ENCODE measurements at regions not wholly inside any gene's neighbourhood (a gene's known extent, or its start where the extent isn't known, plus 50 kb on each side); places are given as distances from the start of the nearest gene placed in this dataset.

DNA sequence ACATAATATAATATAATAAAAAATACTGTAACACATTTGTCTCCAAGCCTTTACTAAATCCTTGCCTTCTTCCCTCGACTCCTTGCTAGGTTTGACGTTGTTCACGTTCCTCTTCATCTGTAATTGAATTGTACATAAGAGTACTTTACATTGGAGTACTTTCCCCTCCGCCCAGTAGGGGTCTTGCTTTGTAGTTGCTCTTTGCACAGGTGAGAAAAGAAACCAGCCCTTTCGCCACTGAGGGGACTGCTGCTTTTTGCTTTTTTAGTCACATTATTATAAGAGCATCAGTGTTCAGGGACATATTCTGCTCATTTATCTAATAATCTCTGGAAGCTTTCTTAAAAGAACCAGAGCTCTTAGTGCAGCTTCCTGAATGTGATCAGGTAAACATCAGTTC is 115.0 kb downstream of the CETN3 start:
- no peaks in the 10 kb centered on the region for H3K9me3 ChIP-seq
- intact Hi-C loops (cut with DNase I; ENCODE audit: low total_unique reads): no loop called here
- no peaks in the 10 kb centered on the region for H3K4me1 ChIP-seq
- 83 to 93% (median 90%) methylated on average over 5 of the region's 5 CpGs for WGBS, 5 donors
- TF ChIP-seq, protein P1, sequence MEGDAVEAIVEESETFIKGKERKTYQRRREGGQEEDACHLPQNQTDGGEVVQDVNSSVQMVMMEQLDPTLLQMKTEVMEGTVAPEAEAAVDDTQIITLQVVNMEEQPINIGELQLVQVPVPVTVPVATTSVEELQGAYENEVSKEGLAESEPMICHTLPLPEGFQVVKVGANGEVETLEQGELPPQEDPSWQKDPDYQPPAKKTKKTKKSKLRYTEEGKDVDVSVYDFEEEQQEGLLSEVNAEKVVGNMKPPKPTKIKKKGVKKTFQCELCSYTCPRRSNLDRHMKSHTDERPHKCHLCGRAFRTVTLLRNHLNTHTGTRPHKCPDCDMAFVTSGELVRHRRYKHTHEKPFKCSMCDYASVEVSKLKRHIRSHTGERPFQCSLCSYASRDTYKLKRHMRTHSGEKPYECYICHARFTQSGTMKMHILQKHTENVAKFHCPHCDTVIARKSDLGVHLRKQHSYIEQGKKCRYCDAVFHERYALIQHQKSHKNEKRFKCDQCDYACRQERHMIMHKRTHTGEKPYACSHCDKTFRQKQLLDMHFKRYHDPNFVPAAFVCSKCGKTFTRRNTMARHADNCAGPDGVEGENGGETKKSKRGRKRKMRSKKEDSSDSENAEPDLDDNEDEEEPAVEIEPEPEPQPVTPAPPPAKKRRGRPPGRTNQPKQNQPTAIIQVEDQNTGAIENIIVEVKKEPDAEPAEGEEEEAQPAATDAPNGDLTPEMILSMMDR (IDR thresholded peaks at IDR 0.05 in 8 of 11, conservative IDR thresholded peaks at IDR 0.05 in 3 of 11): no peak
- TF ChIP-seq POLR2AphosphoS5 (IDR thresholded peaks at IDR 0.05): no peak
- no peak overlapping the region for H3K4me3 ChIP-seq
- no peak overlapping the region for H3K27ac ChIP-seq
- H3K27me3 ChIP-seq (replicated peaks in 1 of 7): no peaks in the 10 kb centered on the region
- no peak for DNase-seq
- H3K36me3 ChIP-seq: no peaks in the 10 kb centered on the region

GRCh38 chr5:90293931-90294330 is 115.6 kb downstream of the CETN3 start:
- Histone ChIP-seq H3K4me3 (no peak overlapping the region), H3K36me3 (no peaks in the 10 kb centered on the region), H3K27ac (no peak overlapping the region), H3K9me3 (no peaks in the 10 kb centered on the region), H3K4me1 (no peaks in the 10 kb centered on the region), H3K27me3 (replicated peaks in 1 of 7) (no peaks in the 10 kb centered on the region)
- TF ChIP-seq, protein P1 (IDR thresholded peaks at IDR 0.05 in 8 of 11, conservative IDR thresholded peaks at IDR 0.05 in 3 of 11): no peak
- TF ChIP-seq POLR2A (IDR thresholded peaks at IDR 0.05): no peak
- TF ChIP-seq POLR2AphosphoS5 (IDR thresholded peaks at IDR 0.05): no peak
- DNase-seq: no peak
- intact Hi-C loops (cut with DNase I; ENCODE audit: low total_unique reads): no loop called here
- WGBS, 5 donors: 76 to 100% (median 91%) methylated on average over 2 of the region's 2 CpGs

DNA sequence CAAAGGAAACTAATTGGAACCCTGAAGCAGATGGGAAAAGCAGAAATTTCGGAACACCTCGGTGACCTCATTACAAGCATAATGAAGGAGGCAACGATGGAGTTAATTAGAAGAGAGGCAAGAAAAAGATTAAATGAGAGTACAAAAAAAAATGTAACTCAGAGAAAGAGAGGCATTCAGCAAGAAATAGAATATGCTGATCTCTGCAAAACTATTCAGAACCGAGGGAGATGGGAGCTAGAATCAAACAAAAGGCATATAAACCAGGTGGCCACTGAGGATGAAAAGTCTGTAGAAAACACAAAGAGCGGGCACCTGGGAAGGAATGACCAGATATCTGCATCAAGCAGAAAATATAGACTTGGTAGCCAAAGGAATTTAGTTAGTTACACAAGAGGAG is 118.9 kb downstream of the CETN3 start:
- intact Hi-C loops (cut with DNase I; ENCODE audit: low total_unique reads): no loop called here
- Histone ChIP-seq H3K4me1 (no peaks in the 10 kb centered on the region), H3K27ac (no peak overlapping the region), H3K9me3 (no peaks in the 10 kb centered on the region), H3K27me3 (replicated peaks in 1 of 7) (no peaks in the 10 kb centered on the region), H3K4me3 (no peak overlapping the region), H3K36me3 (no peaks in the 10 kb centered on the region)
- TF ChIP-seq, protein P1 (IDR thresholded peaks at IDR 0.05 in 8 of 11, conservative IDR thresholded peaks at IDR 0.05 in 3 of 11): no peak
- TF ChIP-seq POLR2AphosphoS5 (IDR thresholded peaks at IDR 0.05) (no peak), POLR2A (IDR thresholded peaks at IDR 0.05) (no peak)
- WGBS, 5 donors: 84 to 93% (median 85%) methylated on average over 5 of the region's 5 CpGs
- no peak for DNase-seq

DNA sequence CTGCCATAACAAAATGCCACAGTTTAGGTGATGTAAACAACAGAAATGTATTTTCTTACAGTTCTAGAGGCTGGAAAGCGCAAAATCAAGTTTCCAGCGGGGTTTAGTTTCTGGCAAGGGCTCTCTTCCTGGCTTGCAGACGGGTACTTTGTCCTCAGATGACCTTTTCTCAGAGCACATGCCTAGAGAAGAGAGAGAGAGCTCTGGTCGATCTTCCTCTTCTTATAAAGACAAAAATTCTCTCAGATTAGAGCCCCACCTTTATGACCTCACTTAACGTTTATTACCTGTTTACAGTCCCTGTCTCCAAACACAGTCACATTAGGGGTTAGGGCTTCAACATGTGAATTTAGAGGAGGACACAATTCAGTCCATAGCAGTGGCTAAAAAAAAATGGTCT is 119.7 kb downstream of the CETN3 start:
- intact Hi-C loops (cut with DNase I; ENCODE audit: low total_unique reads): no loop called here

More for the DNA sequence above, 119.7 kb downstream of the CETN3 start:
- TF ChIP-seq, protein P1 (IDR thresholded peaks at IDR 0.05 in 8 of 11, conservative IDR thresholded peaks at IDR 0.05 in 3 of 11): no peak
- no peak for TF ChIP-seq POLR2A (IDR thresholded peaks at IDR 0.05)
- no peak for TF ChIP-seq POLR2AphosphoS5 (IDR thresholded peaks at IDR 0.05)
- WGBS, 5 donors: 54 to 65% (median 58%) methylated on average over 5 of the region's 5 CpGs
- no peaks in the 10 kb centered on the region for H3K27me3 ChIP-seq (replicated peaks in 1 of 7)
- no peak overlapping the region for H3K27ac ChIP-seq
- no peaks in the 10 kb centered on the region for H3K9me3 ChIP-seq
- DNase-seq: no peak
- H3K4me1 ChIP-seq: no peaks in the 10 kb centered on the region
- H3K4me3 ChIP-seq: no peak overlapping the region
- H3K36me3 ChIP-seq: no peaks in the 10 kb centered on the region

All from spleen (tissue), 11 donors.